Breast epithelium (tissue), 3 donors: ENCODE measurements at regions not wholly inside any gene's neighbourhood (a gene's known extent, or its start where the extent isn't known, plus 50 kb on each side); places are given as distances from the start of the nearest gene placed in this dataset.

ENCODE experiments used
- CTCF ChIP-seq, 3 donors: fragments of 450-650 bp; IDR thresholded peaks; one replicate each; pipeline ENCODE4 v1.5.1; 2016 to 2017; ENCODE audit warnings: antibody characterized with exemption in 3 of 3, mild to moderate bottlenecking in 3 of 3, moderate library complexity in 3 of 3
- POLR2AphosphoS5 ChIP-seq, 3 donors: sonication (generic); formaldehyde crosslinking; IDR thresholded peaks; one replicate each; pipeline ENCODE4 v1.6.1; 2017; ENCODE audit warnings: antibody characterized with exemption in 3 of 3

GRCh38 chr12:131612092-131612755, 98.7 kb upstream of the SFSWAP start:
- no peak for TF ChIP-seq CTCF (IDR thresholded peaks at IDR 0.05)
- no peak for TF ChIP-seq POLR2AphosphoS5 (IDR thresholded peaks at IDR 0.05)
